GM12874 (cell line): ENCODE measurements at regions not wholly inside any gene's neighbourhood (a gene's known extent, or its start where the extent isn't known, plus 50 kb on each side); places are given as distances from the start of the nearest gene placed in this dataset.

Source experiments
- CTCF ChIP-seq: IDR thresholded peaks from 2 replicates; pipeline ENCODE4 v1.5.1; 2011; ENCODE audit warnings: low read depth, mild to moderate bottlenecking, control low read depth, low read length, moderate library complexity; ENCODE audit not compliant: insufficient read depth

- TF ChIP-seq CTCF: no peak
Measured at GRCh38 chrX:43224496-43224895, 431.6 kb upstream of the MAOA start.

- no peak for TF ChIP-seq CTCF
Measured at GRCh38 chrX:43225626-43226328, 430.3 kb upstream of the MAOA start.

GRCh38 chrX:43238461-43238945 lies 417.6 kb upstream of the MAOA start:
- TF ChIP-seq CTCF: no peak

GRCh38 chrX:43239356-43239755 lies 416.7 kb upstream of the MAOA start:
- TF ChIP-seq CTCF: no peak

- TF ChIP-seq CTCF: no peak
Measured at GRCh38 chrX:43255596-43255995, 400.5 kb upstream of the MAOA start.

- no peak for TF ChIP-seq CTCF
Measured at GRCh38 chrX:43266487-43266886, 389.6 kb upstream of the MAOA start.

GRCh38 chrX:43267652-43268051 lies 388.4 kb upstream of the MAOA start:
- TF ChIP-seq CTCF: no peak
